ENCODE measurements at regions not wholly inside any gene's neighbourhood (a gene's known extent, or its start where the extent isn't known, plus 50 kb on each side); places are given as distances from the start of the nearest gene placed in this dataset.

GRCh38 chr5:33303579-33304095 is 137.1 kb upstream of the TARS1 start:
- no peak for DNase-seq

GRCh38 chr5:33304601-33305000 is 136.2 kb upstream of the TARS1 start:
- DNase-seq = no peak

- no peak for DNase-seq
These were observed 135.2 kb upstream of the TARS1 start for GRCh38 chr5:33305572-33305971.

GRCh38 chr5:33306758-33307157 is 134.0 kb upstream of the TARS1 start:
- peak; percentile 70 for DNase-seq

GRCh38 chr5:33308586-33308985 is 132.2 kb upstream of the TARS1 start:
- no peak for DNase-seq

- DNase-seq = no peak
These were observed 131.7 kb upstream of the TARS1 start for GRCh38 chr5:33309068-33309467.

GRCh38 chr5:33309536-33310345 is 131.0 kb upstream of the TARS1 start:
- no peak for DNase-seq

- peak; percentile 93 for DNase-seq
These were observed 130.3 kb upstream of the TARS1 start for GRCh38 chr5:33310451-33310850.

GRCh38 chr5:33311893-33312292 is 128.9 kb upstream of the TARS1 start:
- peak; percentile 96 for DNase-seq

GRCh38 chr5:33312571-33313549 is 127.9 kb upstream of the TARS1 start:
- peak; percentile 87 for DNase-seq

- DNase-seq = no peak
These were observed 125.6 kb upstream of the TARS1 start for GRCh38 chr5:33315189-33315588.

GRCh38 chr5:33316773-33317172 is 124.0 kb upstream of the TARS1 start:
- DNase-seq = no peak

- peak; percentile 24 for DNase-seq
These were observed 123.5 kb upstream of the TARS1 start for GRCh38 chr5:33317271-33317670.

- DNase-seq = peak; percentile 78
These were observed 121.6 kb upstream of the TARS1 start for GRCh38 chr5:33319151-33319550.

- DNase-seq = peak; percentile 61
These were observed 120.9 kb upstream of the TARS1 start for GRCh38 chr5:33319841-33320240.

GRCh38 chr5:33321026-33321425 is 119.7 kb upstream of the TARS1 start:
- DNase-seq = peak; percentile 100

- DNase-seq = peak; percentile 45
These were observed 118.1 kb upstream of the TARS1 start for GRCh38 chr5:33322632-33323031.

- no peak for DNase-seq
These were observed 116.0 kb upstream of the TARS1 start for GRCh38 chr5:33324667-33325307.

- DNase-seq = no peak
These were observed 111.9 kb upstream of the TARS1 start for GRCh38 chr5:33328818-33329217.

GRCh38 chr5:33329891-33330290 is 110.9 kb upstream of the TARS1 start:
- DNase-seq = no peak

- no peak for DNase-seq
These were observed 110.3 kb upstream of the TARS1 start for GRCh38 chr5:33330426-33330825.

- DNase-seq = no peak
These were observed 109.8 kb upstream of the TARS1 start for GRCh38 chr5:33330992-33331391.

GRCh38 chr5:33332804-33333203 is 108.0 kb upstream of the TARS1 start:
- no peak for DNase-seq
